ENCODE measurements at regions not wholly inside any gene's neighbourhood (a gene's known extent, or its start where the extent isn't known, plus 50 kb on each side); places are given as distances from the start of the nearest gene placed in this dataset.

DNA sequence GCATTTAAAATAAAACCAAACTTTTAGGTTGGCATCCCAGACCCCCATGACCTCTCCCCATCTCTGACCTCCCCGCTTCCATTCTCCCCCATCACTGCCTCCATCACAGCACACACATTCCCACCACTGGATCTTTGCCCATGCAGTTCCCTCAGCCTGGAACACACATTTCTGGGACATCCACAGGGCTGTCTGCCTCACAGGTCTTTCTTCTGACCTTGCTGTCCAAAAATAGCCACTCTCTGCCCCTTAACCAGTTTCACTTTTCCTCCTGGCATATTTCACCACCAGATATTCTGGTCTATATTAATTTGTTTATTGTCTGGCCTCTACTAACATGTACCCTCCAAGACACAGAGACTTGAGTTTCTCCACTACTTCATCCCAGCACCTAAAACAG lies 75.2 kb upstream of the PRDM11 start:
- no peak for DNase-seq

DNA sequence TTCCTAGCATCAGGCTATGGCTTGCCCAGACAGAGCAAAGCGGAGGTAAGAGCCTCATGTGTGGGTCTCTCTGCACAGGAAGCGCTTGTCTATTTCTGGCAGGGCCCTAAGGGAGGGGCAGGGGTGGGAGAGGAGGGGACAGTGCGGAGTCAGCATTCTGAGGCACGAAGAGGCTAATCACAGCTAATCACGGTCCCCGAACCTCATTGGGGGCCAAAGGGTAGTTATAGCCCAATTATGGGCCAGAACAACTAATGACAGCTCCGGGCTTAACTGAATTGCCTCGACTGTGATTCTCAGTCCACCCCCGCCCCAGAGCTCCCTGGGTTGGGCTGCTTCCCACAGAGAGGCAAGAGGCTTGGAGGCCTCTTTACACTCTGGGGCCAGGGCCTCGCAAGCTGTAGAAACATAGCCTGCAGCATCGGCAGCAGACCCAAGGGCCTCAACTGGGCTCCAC lies 72.7 kb upstream of the PRDM11 start:
- DNase-seq = peak; percentile 53

DNA sequence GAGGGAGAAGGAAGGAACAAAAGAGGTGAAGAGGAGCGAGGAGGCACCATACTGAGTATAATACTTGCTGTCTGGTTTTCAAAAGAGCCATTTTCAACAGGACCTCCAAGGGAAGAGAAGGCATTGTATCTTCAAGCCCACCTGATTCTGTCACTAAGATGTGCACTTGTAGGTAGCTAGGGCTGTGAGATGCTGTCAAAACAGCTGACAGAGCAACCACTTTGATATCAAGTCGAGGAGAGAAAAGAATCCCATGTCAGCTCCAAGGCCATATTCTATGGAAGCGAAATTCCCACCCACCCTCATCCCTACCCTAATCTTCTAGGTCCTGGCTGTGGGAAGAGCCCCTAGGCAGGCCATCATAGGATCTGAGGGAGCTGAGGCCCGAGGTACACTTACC lies 70.9 kb upstream of the PRDM11 start:
- no peak for DNase-seq

DNA sequence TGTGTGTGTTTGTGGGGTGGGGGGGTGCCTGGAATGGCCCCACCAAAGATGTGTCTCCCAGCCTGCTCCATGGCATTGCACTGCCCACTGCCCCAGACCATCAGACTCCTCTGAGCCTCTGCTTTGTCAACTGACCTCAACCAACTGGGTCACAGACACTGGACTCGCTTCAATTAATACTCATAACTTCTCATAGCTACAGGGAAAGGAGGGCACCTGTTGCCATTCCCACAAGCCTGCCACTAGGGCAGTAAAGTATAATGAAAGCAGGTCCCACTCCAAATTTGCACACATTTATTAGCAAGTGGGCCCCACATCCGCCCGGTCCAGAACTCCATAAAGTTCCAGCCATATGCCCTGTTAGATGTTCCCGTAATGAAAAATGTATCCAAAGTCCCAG lies 70.5 kb upstream of the PRDM11 start:
- DNase-seq = no peak

DNA sequence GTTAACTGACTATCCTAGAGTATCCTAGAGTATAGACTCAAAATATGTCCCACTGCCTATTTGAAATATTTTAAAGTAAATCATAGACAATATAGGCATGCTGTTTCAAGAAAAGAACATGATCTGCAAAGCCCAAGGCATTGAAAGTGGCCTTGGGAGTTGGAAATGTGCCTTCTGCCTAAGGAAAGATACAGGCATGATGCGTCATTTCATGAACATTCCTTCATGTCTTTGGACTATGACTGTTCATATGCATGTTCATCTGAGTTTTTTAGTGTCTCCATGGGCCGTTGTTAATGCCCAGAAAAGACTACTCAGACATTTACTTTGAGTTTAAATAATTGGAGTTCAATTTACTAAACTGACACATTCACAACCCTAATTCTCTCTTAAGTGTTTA lies 69.7 kb upstream of the PRDM11 start:
- DNase-seq = no peak

DNA sequence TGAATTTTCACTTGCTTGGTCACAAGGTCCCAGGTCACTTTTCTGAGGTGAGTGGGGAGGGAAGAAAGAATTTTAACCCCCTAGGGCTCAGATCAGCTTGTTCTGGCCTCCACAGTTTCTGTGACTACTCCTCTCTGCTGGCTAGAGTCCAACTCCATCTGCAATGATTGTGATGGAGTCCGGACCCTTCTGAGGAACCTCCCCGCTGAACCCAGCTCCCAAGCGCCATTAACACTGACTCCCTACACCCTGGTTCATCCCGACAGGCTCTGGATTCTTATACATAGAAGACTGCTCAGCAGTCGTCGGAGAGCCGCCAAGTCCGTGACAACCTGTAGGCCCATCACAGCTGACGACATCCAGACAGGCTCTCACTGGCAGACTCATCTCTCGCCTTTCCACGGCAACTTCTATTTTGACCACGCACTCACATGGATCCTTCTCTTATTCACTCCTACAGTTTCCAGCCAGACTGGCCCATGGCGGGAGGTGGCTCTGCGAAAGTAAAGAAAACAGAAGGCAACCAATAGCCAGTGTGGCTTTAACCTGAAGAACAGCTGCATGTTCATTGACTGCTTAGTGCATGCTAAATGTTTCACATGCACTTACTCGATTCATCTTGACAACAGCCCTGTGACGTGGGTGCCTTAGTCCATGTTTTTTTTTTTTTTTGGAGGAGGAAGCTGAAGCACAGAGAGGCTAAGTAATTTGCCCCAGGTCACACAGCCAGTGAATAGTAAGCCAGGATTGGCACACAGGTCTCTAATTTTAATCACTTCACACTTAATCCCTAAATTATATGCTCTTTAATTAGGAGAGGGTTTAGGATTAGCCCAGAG lies 68.0 kb upstream of the PRDM11 start:
- no peak for DNase-seq

DNA sequence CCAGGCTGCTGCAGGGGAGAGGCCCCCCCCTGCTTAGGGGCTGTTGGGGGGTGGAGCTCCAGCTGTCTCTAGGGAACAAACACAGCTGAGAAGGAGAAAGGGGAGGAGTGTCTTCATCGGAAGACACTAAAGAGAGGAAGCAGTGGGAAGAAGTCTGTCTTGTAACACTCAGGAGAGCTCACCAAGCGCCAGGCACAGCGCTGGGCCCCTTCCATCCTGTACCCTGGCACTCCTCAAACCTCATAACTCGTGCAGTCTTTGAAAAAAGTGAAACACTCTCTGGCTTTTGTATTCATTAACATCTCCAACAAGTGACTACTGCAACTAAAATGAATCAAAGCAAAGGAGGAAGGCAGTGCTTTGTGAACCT lies 67.4 kb upstream of the PRDM11 start:
- peak; percentile 44 for DNase-seq

DNA sequence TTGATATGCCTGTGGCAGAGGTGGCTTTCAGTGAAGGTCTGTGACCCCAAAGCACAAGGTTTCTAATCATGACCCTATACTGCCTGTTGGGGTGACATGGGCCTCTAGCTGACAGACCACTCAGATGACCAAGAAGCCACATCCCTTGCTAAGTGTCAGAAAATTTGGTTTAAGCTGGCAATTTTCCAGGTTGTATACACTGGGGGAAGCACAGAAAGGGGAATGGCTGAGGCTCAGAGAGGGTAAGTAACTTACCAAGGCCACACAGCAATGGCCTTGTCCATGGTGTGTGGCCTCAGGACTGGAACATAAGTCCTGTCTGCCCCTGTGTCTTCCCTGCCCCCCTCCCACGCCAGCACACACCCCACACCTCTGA lies 66.9 kb upstream of the PRDM11 start:
- no peak for DNase-seq

DNA sequence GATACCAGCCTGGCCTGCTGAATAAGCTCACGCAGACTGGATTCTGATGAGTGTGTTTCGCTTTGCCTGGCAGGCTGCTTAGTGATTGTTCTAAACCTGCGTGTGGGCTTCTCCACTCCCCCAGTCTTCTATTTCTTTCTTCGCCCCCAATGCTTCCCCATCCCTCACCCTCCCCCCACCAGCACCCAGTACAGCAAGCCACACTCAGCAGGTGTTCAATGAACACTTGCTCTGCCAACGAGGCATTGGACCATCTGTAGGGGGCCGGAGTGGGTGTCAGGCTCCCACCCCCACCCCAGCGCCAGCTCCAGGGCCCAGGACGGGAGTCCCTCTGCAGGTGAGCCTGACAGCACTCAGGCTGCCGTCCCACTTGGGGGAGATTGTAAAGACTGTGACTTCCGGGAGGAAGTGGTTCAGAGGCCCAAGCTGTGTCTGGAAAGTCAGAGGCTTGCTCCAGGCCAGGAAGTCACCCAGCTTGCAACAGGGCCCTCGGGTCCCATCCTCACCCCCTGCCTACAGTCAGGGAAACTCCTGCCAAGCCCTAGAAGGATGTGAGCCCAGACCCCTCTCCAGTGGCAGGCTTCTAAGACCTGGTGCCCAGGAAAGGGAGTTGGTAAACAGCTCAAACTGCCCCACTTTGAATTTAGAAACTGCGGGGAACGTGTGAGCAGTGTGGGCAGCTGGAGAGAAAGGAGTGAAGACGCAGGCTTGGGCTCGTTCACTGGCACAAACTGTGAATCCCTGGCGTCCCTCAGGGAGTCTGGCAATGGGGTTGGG lies 66.3 kb upstream of the PRDM11 start:
- DNase-seq = peak; percentile 66

DNA sequence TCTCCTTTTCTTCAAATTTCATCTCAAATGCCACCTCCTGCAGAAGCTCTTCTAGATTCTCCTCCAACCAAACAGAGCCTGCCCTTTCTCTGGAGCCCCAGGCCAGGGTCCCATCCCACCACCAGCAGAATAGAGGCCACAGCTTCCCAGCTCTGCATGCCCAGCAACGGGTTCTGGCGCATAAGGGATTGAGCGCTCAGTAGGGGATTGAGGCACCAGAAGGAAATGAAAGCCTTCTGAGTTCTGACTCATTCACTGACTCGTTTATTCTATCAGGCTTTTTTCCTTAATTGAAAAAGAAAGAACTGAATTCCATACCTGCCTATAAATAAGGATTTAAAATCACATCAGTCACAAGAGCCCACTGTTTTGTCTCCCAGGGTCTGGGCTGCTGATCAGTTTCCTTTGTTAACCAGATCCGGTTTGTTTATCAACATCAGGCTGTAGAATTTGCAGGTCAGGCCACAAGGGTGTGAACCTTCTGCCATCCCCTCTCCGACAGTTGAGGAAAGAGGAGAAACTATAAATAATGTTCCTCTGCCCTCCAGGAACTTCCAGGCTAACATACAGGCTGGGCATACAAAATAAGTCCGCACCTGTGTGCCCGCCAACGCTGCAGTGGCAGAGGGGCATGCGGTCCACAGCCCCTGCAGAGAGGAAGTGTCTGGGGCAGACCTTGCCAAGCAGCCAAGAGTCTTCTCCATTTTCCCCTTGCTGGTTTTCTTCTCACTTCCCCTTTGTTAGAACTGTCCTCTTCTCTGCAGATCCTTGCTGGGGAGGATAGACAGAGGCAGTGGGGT lies 63.5 kb upstream of the PRDM11 start:
- DNase-seq = peak; percentile 58

DNA sequence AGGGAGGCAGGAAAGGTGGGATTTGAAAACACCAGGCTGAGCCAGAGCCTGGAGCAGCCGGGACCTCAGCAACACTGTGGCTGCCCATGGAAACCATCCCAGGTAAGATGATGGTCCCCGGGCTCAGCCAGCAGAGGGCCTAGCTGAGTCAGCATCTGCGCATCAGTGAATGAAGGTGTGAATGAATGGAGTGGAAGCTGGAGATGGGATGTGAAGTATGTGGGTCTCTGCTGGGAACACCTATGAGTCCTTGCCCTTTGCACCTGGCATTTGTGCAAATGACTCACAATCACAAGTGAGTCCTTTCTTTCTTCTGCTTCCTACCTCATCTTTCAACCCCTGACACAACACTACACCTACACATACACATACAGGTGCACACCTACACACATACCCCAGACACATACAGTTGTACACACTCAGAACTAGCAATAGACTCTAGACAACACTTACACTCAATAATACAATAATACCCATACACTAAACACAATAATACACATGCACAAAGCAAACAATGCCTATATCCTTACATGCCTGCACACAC lies 62.8 kb upstream of the PRDM11 start:
- DNase-seq = peak; percentile 52

DNA sequence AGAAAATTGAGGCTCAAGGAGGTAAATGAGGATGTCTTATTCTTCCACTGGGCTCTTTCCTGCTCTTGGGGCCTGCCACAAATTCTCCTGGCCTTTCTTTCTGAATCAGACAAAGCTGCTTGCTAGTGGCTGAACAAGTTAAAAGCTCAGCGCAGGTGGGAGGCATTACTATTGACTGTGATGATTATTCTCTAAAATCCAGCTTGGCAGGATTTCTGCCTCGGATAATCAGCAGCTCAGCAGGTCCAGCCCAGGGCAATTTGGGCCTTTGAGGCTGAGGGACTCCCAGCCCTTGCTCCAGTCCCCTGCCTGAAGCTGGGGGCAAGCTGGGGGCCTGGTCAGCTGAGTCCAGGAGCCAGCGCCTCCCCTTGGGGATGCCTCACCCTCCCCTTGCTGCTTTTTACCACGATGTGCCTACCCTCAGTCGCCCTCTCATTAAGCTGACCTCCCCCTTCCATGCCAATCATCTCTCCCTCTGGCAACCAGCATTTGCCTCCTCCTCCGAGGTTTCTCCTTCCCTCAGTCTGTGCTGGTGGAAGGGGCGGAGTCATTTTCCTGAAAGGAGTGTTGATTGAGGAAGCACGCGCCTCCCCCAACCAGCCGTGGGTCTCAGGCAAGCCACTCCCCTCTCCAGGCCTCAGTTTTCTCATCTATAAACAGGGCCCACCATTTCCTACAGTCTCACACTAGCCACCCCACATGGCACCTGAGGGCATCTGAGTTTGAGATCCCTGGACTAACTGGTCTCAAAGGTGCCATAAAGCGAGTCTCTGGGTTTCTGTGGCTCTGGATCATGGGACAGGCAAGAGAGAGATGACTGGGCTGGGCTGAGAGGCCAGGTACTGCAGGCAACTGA lies 60.6 kb upstream of the PRDM11 start:
- no peak for DNase-seq

DNA sequence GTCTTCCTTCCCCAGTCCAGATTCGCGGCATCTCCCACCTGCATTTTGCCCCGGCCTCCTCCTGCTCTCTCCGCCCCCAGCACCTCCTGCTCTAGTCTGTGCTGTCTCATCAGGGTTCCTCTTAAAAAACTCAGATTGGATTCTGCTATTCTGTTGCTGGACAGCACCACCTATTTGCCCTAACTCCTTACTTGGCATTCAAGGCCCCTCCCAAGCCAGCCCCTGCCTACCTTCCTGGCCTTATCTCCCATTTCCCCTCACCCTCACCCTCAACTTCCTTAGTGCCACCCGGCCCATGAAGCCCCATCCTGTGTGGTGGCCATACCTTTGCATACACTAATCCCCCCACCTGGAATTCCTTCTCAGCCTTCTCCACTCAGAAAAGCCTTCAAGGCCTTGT lies 59.9 kb upstream of the PRDM11 start:
- no peak for DNase-seq

DNA sequence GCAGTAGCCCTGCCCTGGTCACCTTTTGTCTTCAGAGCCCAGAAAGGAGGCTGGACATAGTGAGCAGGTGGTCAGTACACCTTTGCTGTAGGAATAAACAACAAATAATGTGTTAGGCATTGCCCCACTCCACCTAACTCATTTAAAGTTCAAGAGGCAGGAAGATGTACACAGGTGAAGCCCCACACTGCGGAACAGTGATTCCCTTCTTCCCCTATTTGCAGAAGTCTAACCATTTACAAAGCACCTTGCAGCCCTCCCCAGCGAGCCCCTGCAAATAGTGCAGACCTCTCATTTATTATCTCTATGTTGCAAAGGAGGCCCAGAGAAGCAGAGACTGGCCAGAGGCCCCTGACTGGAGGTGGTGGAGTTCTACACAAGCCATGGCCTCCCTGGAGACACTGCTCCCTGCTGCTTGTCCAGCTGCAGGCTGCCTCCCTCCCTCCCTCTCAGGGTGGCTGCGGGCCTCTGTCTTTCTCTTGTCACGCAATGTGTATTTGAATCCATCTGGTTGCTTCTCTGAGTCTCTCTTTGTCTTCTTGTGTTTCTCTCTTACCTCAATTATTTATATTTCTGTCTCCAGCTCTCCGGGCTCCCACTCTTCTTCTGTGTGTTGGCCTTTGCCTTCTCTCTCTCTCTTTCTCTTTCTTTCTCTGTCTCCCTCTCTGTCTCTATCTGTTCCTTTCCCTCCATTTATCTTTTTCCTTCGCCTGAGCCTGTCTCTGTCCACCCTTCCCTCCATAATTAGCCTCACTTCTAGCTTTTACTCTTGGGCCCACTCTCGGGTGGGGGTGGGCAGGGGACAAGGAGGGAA lies 59.1 kb upstream of the PRDM11 start:
- DNase-seq = no peak

DNA sequence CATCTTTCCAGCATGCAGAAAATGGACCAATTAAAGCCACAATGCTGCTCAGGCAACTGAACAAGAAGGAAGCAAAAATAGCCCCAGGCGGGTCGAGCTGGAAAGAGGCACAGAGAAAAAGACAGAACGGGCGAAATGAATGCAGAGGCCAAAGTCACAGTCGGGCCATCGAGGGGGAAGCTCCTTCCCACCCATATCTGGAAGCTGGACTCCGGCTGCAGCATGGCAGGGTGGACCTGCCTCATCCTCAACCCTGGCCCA lies 58.6 kb upstream of the PRDM11 start:
- no peak for DNase-seq

DNA sequence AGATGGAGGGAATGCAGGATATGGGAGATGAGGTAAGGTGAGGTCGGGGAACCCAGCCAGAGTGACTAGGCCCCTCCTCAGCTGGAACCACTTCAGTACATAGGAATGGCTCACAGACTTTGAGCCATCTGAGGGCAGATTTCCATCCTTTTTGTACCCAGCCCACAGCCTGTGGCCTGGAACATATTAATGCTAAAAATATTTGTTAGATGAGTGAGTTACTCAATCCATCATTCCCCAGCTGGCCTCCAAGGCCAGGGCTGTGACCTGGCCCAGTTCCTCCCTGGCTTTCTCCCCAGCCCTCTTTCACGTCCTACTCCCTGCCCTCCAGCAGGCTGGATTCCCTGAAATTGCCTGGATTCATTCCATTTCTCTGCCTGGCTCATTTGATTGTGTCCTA lies 57.2 kb upstream of the PRDM11 start:
- DNase-seq = no peak

DNA sequence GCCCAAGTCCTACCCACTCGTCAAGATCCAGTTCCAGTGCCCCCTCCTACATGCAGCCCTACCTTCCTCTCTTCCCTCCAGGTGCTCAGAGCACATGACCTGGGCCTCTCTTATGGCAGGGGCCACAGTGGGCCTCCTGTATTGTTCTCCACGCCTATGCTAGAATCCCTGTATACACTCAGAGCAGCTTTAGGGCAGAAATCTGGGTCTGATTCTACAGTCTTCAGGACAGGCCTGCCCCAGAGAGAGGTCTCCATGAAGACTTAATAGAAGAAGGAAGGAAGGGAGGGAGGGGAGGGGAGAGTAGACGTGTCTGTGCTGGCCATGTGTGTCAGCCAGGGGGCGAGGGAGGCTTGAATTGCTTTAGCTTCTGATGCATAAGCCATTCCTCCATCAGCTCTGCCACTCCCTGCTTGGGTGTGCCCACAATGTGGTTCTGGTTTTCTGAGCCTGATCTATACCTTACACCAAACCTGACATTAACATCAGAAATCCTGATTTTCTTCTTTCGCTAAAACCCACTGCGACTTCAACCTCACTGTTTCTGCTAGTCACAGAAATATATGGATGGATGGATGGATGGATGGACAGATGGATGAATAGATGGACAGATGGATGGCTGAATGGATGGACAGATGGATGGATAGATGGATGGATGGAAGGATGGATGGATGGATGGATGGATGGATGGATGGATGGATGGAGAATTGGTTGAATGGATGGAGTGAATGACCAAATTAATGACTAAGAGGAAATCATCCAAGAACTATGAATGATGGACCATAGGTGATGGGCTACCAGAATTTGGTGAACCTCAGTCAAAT lies 56.6 kb upstream of the PRDM11 start:
- DNase-seq = peak; percentile 50

DNA sequence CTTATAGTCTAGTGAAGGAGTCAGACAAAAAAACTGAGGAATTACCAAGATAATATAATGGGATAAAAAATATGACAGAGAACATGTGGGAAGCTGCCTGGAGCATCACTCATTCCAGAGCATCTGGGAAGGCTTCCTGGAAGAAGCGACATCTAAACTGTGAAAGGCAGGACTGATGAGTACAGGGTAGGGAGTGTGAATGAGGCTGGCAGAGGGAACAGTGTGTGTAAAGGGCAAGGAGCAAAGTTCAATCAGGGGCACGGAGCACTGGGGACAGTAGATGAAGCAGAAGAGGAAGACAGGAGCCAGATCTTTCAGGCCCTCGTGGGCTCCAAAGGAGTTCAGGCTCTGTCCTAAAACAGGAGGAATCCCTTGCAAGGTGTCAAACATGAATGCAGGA lies 55.8 kb upstream of the PRDM11 start:
- no peak for DNase-seq

DNA sequence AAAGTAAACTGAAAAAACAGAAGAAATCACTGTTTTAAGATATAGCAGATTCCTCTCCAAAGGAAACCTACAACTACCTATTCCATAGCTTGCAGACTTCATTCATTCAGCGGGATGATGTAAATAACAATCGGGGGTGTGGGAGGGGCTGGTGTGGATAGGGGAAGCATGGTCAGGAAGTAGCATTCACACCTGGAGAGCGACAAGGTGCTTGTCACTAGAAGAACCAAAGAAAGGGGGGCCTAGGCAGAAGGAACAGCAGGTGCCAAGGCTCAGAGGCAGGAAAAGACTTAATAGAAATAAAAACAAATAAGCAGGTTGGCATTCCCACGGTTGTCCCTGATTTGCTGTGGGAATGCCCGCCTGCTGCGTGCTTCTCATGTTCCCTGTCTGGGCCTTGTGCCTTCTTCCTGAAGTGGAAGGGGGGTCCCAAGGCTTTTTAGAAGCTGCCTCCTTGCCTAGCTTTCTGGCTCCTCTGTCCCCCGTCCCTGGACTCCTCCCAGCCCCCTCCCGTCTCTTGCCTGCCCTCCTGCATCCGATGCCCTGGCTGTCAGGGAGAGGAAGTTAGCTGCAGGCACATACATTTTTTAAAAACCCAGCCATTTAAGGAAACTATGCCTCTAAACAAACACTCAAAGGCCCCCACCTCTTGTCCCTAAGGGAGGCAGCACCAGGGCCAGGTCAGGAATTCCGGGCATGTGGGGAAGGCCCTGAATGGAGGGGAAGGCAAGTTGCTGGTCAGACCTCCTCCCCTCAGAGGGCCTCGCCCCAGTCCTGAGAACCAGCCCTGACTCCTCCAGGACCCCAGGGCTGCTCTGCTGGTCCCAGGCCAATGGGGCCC lies 54.7 kb upstream of the PRDM11 start:
- DNase-seq = peak; percentile 41

DNA sequence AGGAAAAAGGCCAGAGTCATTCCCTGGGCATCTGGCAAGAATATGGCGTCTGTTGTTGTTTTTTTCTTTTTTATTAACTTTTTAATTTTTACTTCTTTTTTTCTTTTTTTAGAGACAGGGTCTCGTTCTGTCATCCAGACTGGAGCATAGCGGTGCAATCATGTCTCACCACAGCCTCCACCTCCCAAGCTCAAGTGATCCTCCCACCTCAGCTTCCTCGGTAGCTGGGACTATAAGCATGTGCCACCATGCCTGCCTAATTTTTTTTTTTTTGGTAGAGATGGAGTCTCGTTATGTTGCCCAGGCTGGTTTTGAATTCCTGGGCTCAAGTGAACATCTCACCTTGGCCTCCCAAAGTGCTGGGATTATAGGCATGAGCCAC lies 54.0 kb upstream of the PRDM11 start:
- peak; percentile 17 for DNase-seq
